Smooth muscle cell (in vitro differentiated cells): ENCODE measurements at regions not wholly inside any gene's neighbourhood (a gene's known extent, or its start where the extent isn't known, plus 50 kb on each side); places are given as distances from the start of the nearest gene placed in this dataset.

ENCODE experiments used
- DNase-seq: peaks from one replicate; lab custom pipeline; 2025; ENCODE audit not compliant: unreplicated experiment; lab: John Stamatoyannopoulos, UW
- H2AFZ ChIP-seq: fragments of 200-600 bp; sonication (generic); 2 replicates; pipeline ENCODE4 v1.6.0; 2016; ENCODE audit warnings: antibody characterized with exemption, low read depth, mild to moderate bottlenecking
- H3F3A ChIP-seq: fragments of 200-600 bp; sonication (generic); 2 replicates; pipeline ENCODE4 v1.6.0; 2017; ENCODE audit warnings: antibody characterized with exemption, low read depth
- H3K27ac ChIP-seq: fragments of 200-600 bp; sonication (generic); 2 replicates; pipeline ENCODE4 v1.5.1; 2016; ENCODE audit warnings: low read depth, mild to moderate bottlenecking
- H3K27me3 ChIP-seq: fragments of 200-600 bp; sonication (generic); 2 replicates; pipeline ENCODE4 v1.6.1; 2016; ENCODE audit warnings: low read depth, mild to moderate bottlenecking
- H3K36me3 ChIP-seq: fragments of 200-600 bp; sonication (generic); 2 replicates; pipeline ENCODE4 v1.5.1; 2016; ENCODE audit warnings: low read depth
- H3K4me1 ChIP-seq: fragments of 200-600 bp; sonication (generic); 2 replicates; pipeline ENCODE4 v1.5.1; 2016; ENCODE audit warnings: low read depth
- H3K4me2 ChIP-seq: fragments of 200-600 bp; sonication (generic); 2 replicates; pipeline ENCODE4 v1.6.0; 2016; ENCODE audit warnings: mild to moderate bottlenecking
- H3K4me3 ChIP-seq: fragments of 200-600 bp; sonication (generic); 2 replicates; pipeline ENCODE4 v1.5.1; 2016; ENCODE audit warnings: mild to moderate bottlenecking
- H3K79me2 ChIP-seq: fragments of 200-600 bp; sonication (generic); 2 replicates; pipeline ENCODE4 v1.6.0; 2016; ENCODE audit warnings: low read depth, mild to moderate bottlenecking
- H3K9ac ChIP-seq: fragments of 200-600 bp; sonication (generic); 2 replicates; pipeline ENCODE4 v1.6.0; 2016; ENCODE audit warnings: low read depth
- H3K9me3 ChIP-seq: fragments of 200-600 bp; sonication (generic); replicated peaks from 2 replicates; pipeline ENCODE4 v1.5.1; 2016; ENCODE audit warnings: low read depth
- H4K20me1 ChIP-seq: fragments of 200-600 bp; sonication (generic); 2 replicates; pipeline ENCODE4 v1.6.0; 2016; ENCODE audit warnings: low read depth
- CTCF ChIP-seq: fragments of 200-600 bp; sonication (generic); IDR thresholded peaks from 2 replicates; pipeline ENCODE4 v1.5.1; 2017; ENCODE audit warnings: borderline replicate concordance, mild to moderate bottlenecking, antibody characterized with exemption; ENCODE audit not compliant: insufficient read depth, poor library complexity, severe bottlenecking
- WGBS: methylation state at CpG from one replicate; pipeline ENCODE4 v1.1.7; 2016; ENCODE audit warnings: low lambda C conversion rate; 5-methylcytosine and 5-hydroxymethylcytosine counted together

GRCh38 chr7:26954951-26955350, 90.6 kb upstream of the SKAP2 start:
- WGBS = 61% methylated on average over 4 of the region's 4 CpGs

GRCh38 chr7:26951407-26951950, 87.1 kb upstream of the SKAP2 start:
- Histone ChIP-seq H4K20me1 (no peaks in the 10 kb centered on the region), H3K27me3 (no peaks in the 10 kb centered on the region), H2AFZ (no peak overlapping the region), H3K79me2 (no peaks in the 10 kb centered on the region), H3K36me3 (no peaks in the 10 kb centered on the region), H3K9ac (no peak overlapping the region), H3K4me1 (peaks cover 26% of the 10 kb centered on the region), H3K4me2 (no peak overlapping the region), H3K4me3 (no peak overlapping the region), H3K9me3 (no peaks in the 10 kb centered on the region), H3K27ac (no peak overlapping the region), H3F3A (no peaks in the 10 kb centered on the region)
- TF ChIP-seq CTCF = no peak
- WGBS = 93% methylated on average over 4 of the region's 4 CpGs
- no peak for DNase-seq

More at GRCh38 chr7:26954951-26955350, 90.6 kb upstream of the SKAP2 start:
- TF ChIP-seq CTCF = no peak
- Histone ChIP-seq H3K27ac (no peak overlapping the region), H4K20me1 (no peaks in the 10 kb centered on the region), H3K27me3 (no peaks in the 10 kb centered on the region), H3F3A (no peaks in the 10 kb centered on the region), H3K4me2 (no peak overlapping the region), H3K4me3 (no peak overlapping the region), H3K4me1 (peaks cover 11% of the 10 kb centered on the region), H3K9ac (no peak overlapping the region), H3K36me3 (no peaks in the 10 kb centered on the region), H3K79me2 (no peaks in the 10 kb centered on the region), H3K9me3 (no peaks in the 10 kb centered on the region), H2AFZ (no peak overlapping the region)
- no peak for DNase-seq

- Histone ChIP-seq H3K27ac (no peak overlapping the region), H3K4me3 (no peak overlapping the region), H4K20me1 (no peaks in the 10 kb centered on the region), H3K79me2 (no peaks in the 10 kb centered on the region), H3K9ac (no peak overlapping the region), H3F3A (no peaks in the 10 kb centered on the region), H2AFZ (peak overlapping the region; percentile 35), H3K9me3 (no peaks in the 10 kb centered on the region), H3K36me3 (no peaks in the 10 kb centered on the region), H3K27me3 (no peaks in the 10 kb centered on the region), H3K4me1 (peaks cover 26% of the 10 kb centered on the region), H3K4me2 (no peak overlapping the region)
- no peak for TF ChIP-seq CTCF
- no peak for DNase-seq
- 69% methylated on average over 2 of the region's 2 CpGs for WGBS
Measured at GRCh38 chr7:26950889-26951288, 86.5 kb upstream of the SKAP2 start.

GRCh38 chr7:26949319-26949718, 84.9 kb upstream of the SKAP2 start:
- H3K4me1 ChIP-seq = peaks cover 26% of the 10 kb centered on the region
- no peak for TF ChIP-seq CTCF
- no peak overlapping the region for H3K4me3 ChIP-seq
- no peak for DNase-seq
- H3K9me3 ChIP-seq = no peaks in the 10 kb centered on the region
- H2AFZ ChIP-seq = no peak overlapping the region
- H3K36me3 ChIP-seq = no peaks in the 10 kb centered on the region
- no peaks in the 10 kb centered on the region for H3F3A ChIP-seq
- no peak overlapping the region for H3K4me2 ChIP-seq
- H3K27me3 ChIP-seq = no peaks in the 10 kb centered on the region
- H3K9ac ChIP-seq = no peak overlapping the region
- no peaks in the 10 kb centered on the region for H3K79me2 ChIP-seq
- WGBS = 10% methylated on average over 1 of the region's 1 CpG
- H4K20me1 ChIP-seq = no peaks in the 10 kb centered on the region
- H3K27ac ChIP-seq = no peak overlapping the region
